MM.1S (cell line): ENCODE measurements at regions not wholly inside any gene's neighbourhood (a gene's known extent, or its start where the extent isn't known, plus 50 kb on each side); places are given as distances from the start of the nearest gene placed in this dataset.

ENCODE experiments used
- EZH2 ChIP-seq: fragments of 300-600 bp; sonication (generic); optimal IDR thresholded peaks from 2 replicates; pipeline ENCODE3; 2017; ENCODE audit warnings: low read depth, mild to moderate bottlenecking, antibody characterized with exemption, low read length, mixed read lengths
- EZH2phosphoT487 ChIP-seq: fragments of 300-600 bp; sonication (generic); IDR thresholded peaks from 2 replicates; pipeline ENCODE4 v1.6.1; 2018; ENCODE audit warnings: antibody characterized with exemption, low read length
- TF ChIP-seq, protein P1 (sequence below): fragments of 300-600 bp; sonication (generic); IDR thresholded peaks from 2 replicates; pipeline ENCODE4 v1.5.1; 2016; ENCODE audit warnings: antibody characterized with exemption, low read length, mixed read lengths

DNA sequence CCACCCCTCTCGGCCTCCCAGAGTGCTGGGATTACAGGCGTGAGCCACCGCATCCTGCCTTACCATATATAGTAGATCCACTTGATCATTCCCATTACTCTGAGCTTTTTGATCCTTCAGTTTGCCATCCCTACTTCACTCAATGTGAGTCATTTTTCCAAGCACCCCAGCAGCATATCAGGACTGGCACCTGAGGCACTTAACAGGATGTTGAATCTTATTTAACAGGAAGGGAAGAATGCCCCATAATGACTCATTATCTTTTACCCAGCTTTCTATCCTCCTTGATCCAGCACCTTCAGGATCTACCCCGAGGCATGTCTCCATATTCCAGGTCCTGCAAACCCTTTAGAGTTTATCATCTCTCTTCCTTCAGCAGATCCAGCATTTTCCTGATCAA is 84.9 kb upstream of the CMKLR1 start:
- TF ChIP-seq, protein P1, sequence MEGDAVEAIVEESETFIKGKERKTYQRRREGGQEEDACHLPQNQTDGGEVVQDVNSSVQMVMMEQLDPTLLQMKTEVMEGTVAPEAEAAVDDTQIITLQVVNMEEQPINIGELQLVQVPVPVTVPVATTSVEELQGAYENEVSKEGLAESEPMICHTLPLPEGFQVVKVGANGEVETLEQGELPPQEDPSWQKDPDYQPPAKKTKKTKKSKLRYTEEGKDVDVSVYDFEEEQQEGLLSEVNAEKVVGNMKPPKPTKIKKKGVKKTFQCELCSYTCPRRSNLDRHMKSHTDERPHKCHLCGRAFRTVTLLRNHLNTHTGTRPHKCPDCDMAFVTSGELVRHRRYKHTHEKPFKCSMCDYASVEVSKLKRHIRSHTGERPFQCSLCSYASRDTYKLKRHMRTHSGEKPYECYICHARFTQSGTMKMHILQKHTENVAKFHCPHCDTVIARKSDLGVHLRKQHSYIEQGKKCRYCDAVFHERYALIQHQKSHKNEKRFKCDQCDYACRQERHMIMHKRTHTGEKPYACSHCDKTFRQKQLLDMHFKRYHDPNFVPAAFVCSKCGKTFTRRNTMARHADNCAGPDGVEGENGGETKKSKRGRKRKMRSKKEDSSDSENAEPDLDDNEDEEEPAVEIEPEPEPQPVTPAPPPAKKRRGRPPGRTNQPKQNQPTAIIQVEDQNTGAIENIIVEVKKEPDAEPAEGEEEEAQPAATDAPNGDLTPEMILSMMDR: no peak
- TF ChIP-seq EZH2 (no peak), EZH2phosphoT487 (no peak)
